GM12892 (cell line): ENCODE measurements at regions not wholly inside any gene's neighbourhood (a gene's known extent, or its start where the extent isn't known, plus 50 kb on each side); places are given as distances from the start of the nearest gene placed in this dataset.

ENCODE experiments used
- POLR2A ChIP-seq: IDR thresholded peaks from 2 replicates; pipeline ENCODE4 v1.6.1; 2011; ENCODE audit warnings: low read depth, low read length, control low read depth
- TAF1 ChIP-seq: IDR thresholded peaks from 2 replicates; pipeline ENCODE4 v1.6.1; 2011; ENCODE audit warnings: low read depth, mild to moderate bottlenecking, control low read depth, low read length, borderline replicate concordance

GRCh38 chr14:71532790-71533189, 399.4 kb upstream of the RGS6 start:
- TF ChIP-seq TAF1, result no peak
- TF ChIP-seq POLR2A, result no peak
